ENCODE measurements at regions not wholly inside any gene's neighbourhood (a gene's known extent, or its start where the extent isn't known, plus 50 kb on each side); places are given as distances from the start of the nearest gene placed in this dataset.

GRCh38 chr11:115656669-115657068 is 152.5 kb upstream of the CADM1 start:
- no peak for TF ChIP-seq CTCF (IDR thresholded peaks at IDR 0.05)
- TF ChIP-seq REST (IDR thresholded peaks at IDR 0.05; ENCODE audit: insufficient read depth in 1 of 2, low read depth in 2 of 2, low read length in 1 of 2) = no peak
- TF ChIP-seq POLR2AphosphoS5 (IDR thresholded peaks at IDR 0.05; ENCODE audit: low read depth, low read length) = no peak
- no peak for TF ChIP-seq SIN3A (IDR thresholded peaks at IDR 0.05; ENCODE audit: borderline replicate concordance, insufficient read depth, low read depth, low read length)
- TF ChIP-seq TCF7L2 (IDR thresholded peaks at IDR 0.05; ENCODE audit: low read depth, low read length) = no peak
